ENCODE measurements at regions not wholly inside any gene's neighbourhood (a gene's known extent, or its start where the extent isn't known, plus 50 kb on each side); places are given as distances from the start of the nearest gene placed in this dataset.

- Mint-ChIP-seq H3K27me3 (no peaks in the 10 kb centered on the region), H3K9me3 (peaks cover 0 to 4% (median 0%) of the 10 kb centered on the region in 3 donors), H3K4me1 (no peaks in the 10 kb centered on the region), H3K27ac (no peak overlapping the region), H3K4me3 (no peak overlapping the region), H3K36me3 (no peaks in the 10 kb centered on the region)
Observed at GRCh38 chr4:123893011-123893981, 496.7 kb downstream of the SPRY1 start.

GRCh38 chr4:123896446-123897071 lies 500.0 kb downstream of the SPRY1 start:
- Mint-ChIP-seq H3K36me3 (no peaks in the 10 kb centered on the region), H3K4me1 (no peaks in the 10 kb centered on the region), H3K9me3 (peaks cover 0 to 4% (median 0%) of the 10 kb centered on the region in 3 donors), H3K27ac (no peak overlapping the region), H3K27me3 (no peaks in the 10 kb centered on the region), H3K4me3 (no peak overlapping the region)

GRCh38 chr4:123898946-123899666 lies 502.5 kb downstream of the SPRY1 start:
- Mint-ChIP-seq H3K36me3 (no peaks in the 10 kb centered on the region), H3K9me3 (peaks cover 0 to 4% (median 0%) of the 10 kb centered on the region in 3 donors), H3K4me1 (no peaks in the 10 kb centered on the region), H3K27me3 (no peaks in the 10 kb centered on the region), H3K27ac (no peak overlapping the region), H3K4me3 (no peak overlapping the region)

- H3K4me1 Mint-ChIP-seq, result no peaks in the 10 kb centered on the region
- H3K27ac Mint-ChIP-seq, result no peak overlapping the region
- no peaks in the 10 kb centered on the region for H3K27me3 Mint-ChIP-seq
- H3K9me3 Mint-ChIP-seq, result peaks cover 0 to 2% (median 0%) of the 10 kb centered on the region in 3 donors
- no peaks in the 10 kb centered on the region for H3K36me3 Mint-ChIP-seq
- H3K4me3 Mint-ChIP-seq, result no peak overlapping the region
Observed at GRCh38 chr4:123904882-123905281, 508.3 kb downstream of the SPRY1 start.

GRCh38 chr4:123913598-123913997 lies 517.0 kb downstream of the SPRY1 start:
- no peaks in the 10 kb centered on the region for H3K36me3 Mint-ChIP-seq
- H3K4me1 Mint-ChIP-seq, result no peaks in the 10 kb centered on the region
- no peak overlapping the region for H3K4me3 Mint-ChIP-seq
- no peaks in the 10 kb centered on the region for H3K9me3 Mint-ChIP-seq
- no peak overlapping the region for H3K27ac Mint-ChIP-seq
- H3K27me3 Mint-ChIP-seq, result no peaks in the 10 kb centered on the region

GRCh38 chr4:123916821-123917220 lies 520.2 kb downstream of the SPRY1 start:
- H3K4me3 Mint-ChIP-seq, result no peak overlapping the region
- no peak overlapping the region for H3K27ac Mint-ChIP-seq

GRCh38 chr4:123919576-123920098 lies 523.0 kb downstream of the SPRY1 start:
- Mint-ChIP-seq H3K27ac (no peak overlapping the region), H3K36me3 (no peaks in the 10 kb centered on the region), H3K9me3 (no peaks in the 10 kb centered on the region), H3K27me3 (no peaks in the 10 kb centered on the region), H3K4me3 (no peak overlapping the region), H3K4me1 (no peaks in the 10 kb centered on the region)

More at GRCh38 chr4:123916821-123917220, 520.2 kb downstream of the SPRY1 start:
- Mint-ChIP-seq H3K27me3 (no peaks in the 10 kb centered on the region), H3K9me3 (no peaks in the 10 kb centered on the region), H3K4me1 (no peaks in the 10 kb centered on the region), H3K36me3 (no peaks in the 10 kb centered on the region)

GRCh38 chr4:123921339-123921738 lies 524.7 kb downstream of the SPRY1 start:
- H3K36me3 Mint-ChIP-seq, result no peaks in the 10 kb centered on the region
- no peaks in the 10 kb centered on the region for H3K9me3 Mint-ChIP-seq
- H3K27ac Mint-ChIP-seq, result no peak overlapping the region
- peaks cover 5% of the 10 kb centered on the region for H3K27me3 Mint-ChIP-seq
- H3K4me3 Mint-ChIP-seq, result peak overlapping the region in 1 of 4 donors; percentile 36
- H3K4me1 Mint-ChIP-seq, result no peaks in the 10 kb centered on the region

GRCh38 chr4:123922847-123923246 lies 526.3 kb downstream of the SPRY1 start:
- no peak overlapping the region for H3K27ac Mint-ChIP-seq
- H3K4me1 Mint-ChIP-seq, result no peaks in the 10 kb centered on the region
- H3K4me3 Mint-ChIP-seq, result no peak overlapping the region
- H3K36me3 Mint-ChIP-seq, result no peaks in the 10 kb centered on the region
- H3K9me3 Mint-ChIP-seq, result no peaks in the 10 kb centered on the region
- peaks cover 5% of the 10 kb centered on the region for H3K27me3 Mint-ChIP-seq

GRCh38 chr4:123924536-123924935 lies 527.9 kb downstream of the SPRY1 start:
- no peaks in the 10 kb centered on the region for H3K4me1 Mint-ChIP-seq
- no peak overlapping the region for H3K4me3 Mint-ChIP-seq
- H3K36me3 Mint-ChIP-seq, result no peaks in the 10 kb centered on the region
- H3K27me3 Mint-ChIP-seq, result peaks cover 5% of the 10 kb centered on the region
- H3K27ac Mint-ChIP-seq, result no peak overlapping the region
- H3K9me3 Mint-ChIP-seq, result no peaks in the 10 kb centered on the region

GRCh38 chr4:123929565-123929964 lies 533.0 kb downstream of the SPRY1 start:
- Mint-ChIP-seq H3K4me3 (no peak overlapping the region), H3K4me1 (peaks cover 0 to 1% (median 0%) of the 10 kb centered on the region in 3 donors), H3K36me3 (no peaks in the 10 kb centered on the region), H3K27ac (no peak overlapping the region), H3K27me3 (peaks cover 5% of the 10 kb centered on the region), H3K9me3 (peaks cover 0 to 2% (median 2%) of the 10 kb centered on the region in 3 donors)

- Mint-ChIP-seq H3K4me1 (peaks cover 0 to 1% (median 0%) of the 10 kb centered on the region in 3 donors), H3K9me3 (peaks cover 2 to 6% (median 3%) of the 10 kb centered on the region in 3 donors), H3K36me3 (no peaks in the 10 kb centered on the region), H3K4me3 (no peak overlapping the region), H3K27ac (peak overlapping the region in 1 of 3 donors; percentile 39), H3K27me3 (no peaks in the 10 kb centered on the region)
Observed at GRCh38 chr4:123930996-123931395, 534.4 kb downstream of the SPRY1 start.

GRCh38 chr4:123934096-123934495 lies 537.5 kb downstream of the SPRY1 start:
- no peak overlapping the region for H3K27ac Mint-ChIP-seq
- peaks cover 0 to 1% (median 0%) of the 10 kb centered on the region in 3 donors for H3K4me1 Mint-ChIP-seq
- peaks cover 2 to 6% (median 3%) of the 10 kb centered on the region in 3 donors for H3K9me3 Mint-ChIP-seq
- no peaks in the 10 kb centered on the region for H3K36me3 Mint-ChIP-seq
- no peak overlapping the region for H3K4me3 Mint-ChIP-seq
- no peaks in the 10 kb centered on the region for H3K27me3 Mint-ChIP-seq

GRCh38 chr4:123936621-123937043 lies 540.0 kb downstream of the SPRY1 start:
- Mint-ChIP-seq H3K9me3 (peaks cover 2 to 6% (median 3%) of the 10 kb centered on the region in 3 donors), H3K36me3 (no peaks in the 10 kb centered on the region), H3K27me3 (no peaks in the 10 kb centered on the region), H3K4me3 (no peak overlapping the region), H3K4me1 (peaks cover 0 to 1% (median 0%) of the 10 kb centered on the region in 3 donors), H3K27ac (no peak overlapping the region)

- peaks cover 0 to 1% (median 0%) of the 10 kb centered on the region in 3 donors for H3K4me1 Mint-ChIP-seq
- no peak overlapping the region for H3K27ac Mint-ChIP-seq
- peaks cover 0 to 6% (median 3%) of the 10 kb centered on the region in 3 donors for H3K9me3 Mint-ChIP-seq
- H3K27me3 Mint-ChIP-seq, result no peaks in the 10 kb centered on the region
- no peak overlapping the region for H3K4me3 Mint-ChIP-seq
- no peaks in the 10 kb centered on the region for H3K36me3 Mint-ChIP-seq
Observed at GRCh38 chr4:123937581-123937980, 541.0 kb downstream of the SPRY1 start.

All from IgD-negative memory B cell (primary cell).